22Rv1 (cell line): ENCODE measurements at regions not wholly inside any gene's neighbourhood (a gene's known extent, or its start where the extent isn't known, plus 50 kb on each side); places are given as distances from the start of the nearest gene placed in this dataset.

ENCODE experiments used
- H3K27ac ChIP-seq: fragments of 450-650 bp; 2 replicates; pipeline ENCODE4 v1.5.1; 2017
- ZFX ChIP-seq: fragments of 450-650 bp; IDR thresholded peaks from 2 replicates; pipeline ENCODE4 v1.6.1; 2017; ENCODE audit warnings: antibody characterized with exemption, borderline replicate concordance
- TF ChIP-seq, protein P1 (sequence below): fragments of 450-650 bp; IDR thresholded peaks from 2 replicates; pipeline ENCODE4 v1.5.1; 2017; ENCODE audit warnings: mild to moderate bottlenecking

DNA sequence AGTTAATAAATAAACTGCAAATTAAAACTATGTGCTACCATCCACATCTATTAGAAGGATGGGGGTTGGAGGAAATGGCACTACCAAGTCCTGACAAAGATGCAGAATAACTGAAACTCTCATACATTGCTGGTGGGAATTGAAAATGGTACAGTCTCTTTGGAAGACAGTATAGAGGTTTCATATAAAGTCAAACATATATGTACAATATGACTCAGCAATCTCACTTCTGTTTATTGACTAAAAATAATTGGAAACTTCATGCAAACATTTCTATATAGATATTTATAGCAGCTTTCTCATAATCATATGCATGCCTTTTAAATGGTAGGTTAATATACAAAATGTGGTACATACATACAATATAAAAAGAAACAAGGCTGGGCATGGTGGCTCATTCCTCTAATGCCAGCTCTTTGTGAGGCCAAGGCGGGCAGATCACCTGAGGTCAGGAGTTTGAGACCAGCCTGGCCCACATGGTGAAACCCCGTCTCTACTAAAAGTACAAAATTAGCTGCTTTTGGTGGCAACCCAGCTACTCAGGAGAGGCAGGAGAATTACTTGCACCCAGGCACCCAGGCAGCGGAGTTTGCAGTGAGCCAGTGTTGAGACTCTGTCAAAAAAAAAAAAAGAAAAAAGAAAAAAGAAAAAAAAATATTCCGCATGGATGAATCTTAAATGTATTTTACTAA is 225.0 kb upstream of the CXXC4 start:
- no peak for TF ChIP-seq ZFX
- TF ChIP-seq, protein P1, sequence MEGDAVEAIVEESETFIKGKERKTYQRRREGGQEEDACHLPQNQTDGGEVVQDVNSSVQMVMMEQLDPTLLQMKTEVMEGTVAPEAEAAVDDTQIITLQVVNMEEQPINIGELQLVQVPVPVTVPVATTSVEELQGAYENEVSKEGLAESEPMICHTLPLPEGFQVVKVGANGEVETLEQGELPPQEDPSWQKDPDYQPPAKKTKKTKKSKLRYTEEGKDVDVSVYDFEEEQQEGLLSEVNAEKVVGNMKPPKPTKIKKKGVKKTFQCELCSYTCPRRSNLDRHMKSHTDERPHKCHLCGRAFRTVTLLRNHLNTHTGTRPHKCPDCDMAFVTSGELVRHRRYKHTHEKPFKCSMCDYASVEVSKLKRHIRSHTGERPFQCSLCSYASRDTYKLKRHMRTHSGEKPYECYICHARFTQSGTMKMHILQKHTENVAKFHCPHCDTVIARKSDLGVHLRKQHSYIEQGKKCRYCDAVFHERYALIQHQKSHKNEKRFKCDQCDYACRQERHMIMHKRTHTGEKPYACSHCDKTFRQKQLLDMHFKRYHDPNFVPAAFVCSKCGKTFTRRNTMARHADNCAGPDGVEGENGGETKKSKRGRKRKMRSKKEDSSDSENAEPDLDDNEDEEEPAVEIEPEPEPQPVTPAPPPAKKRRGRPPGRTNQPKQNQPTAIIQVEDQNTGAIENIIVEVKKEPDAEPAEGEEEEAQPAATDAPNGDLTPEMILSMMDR: no peak
- no peak overlapping the region for H3K27ac ChIP-seq

DNA sequence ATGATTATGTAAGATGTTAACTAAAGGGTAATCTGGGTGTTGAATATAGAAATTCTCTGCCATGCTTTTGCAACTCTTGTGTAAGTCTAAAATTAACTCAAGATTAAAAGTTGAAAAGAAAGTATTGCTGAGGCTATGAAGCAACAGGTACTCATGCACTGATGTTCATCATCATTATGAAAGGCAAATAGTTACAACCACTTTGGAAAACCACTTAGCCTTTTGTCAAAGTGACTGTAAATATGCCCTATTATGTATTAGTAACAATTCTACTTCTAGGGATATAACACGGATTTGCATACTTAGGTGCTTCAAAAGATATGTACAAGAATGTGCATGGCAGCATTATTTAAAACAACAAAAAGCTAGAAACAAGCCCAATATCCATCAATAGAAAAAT is 227.8 kb upstream of the CXXC4 start:
- H3K27ac ChIP-seq: no peak overlapping the region
- no peak for TF ChIP-seq ZFX
- TF ChIP-seq, protein P1: no peak

GRCh38 chr4:104726002-104726401 is 231.3 kb upstream of the CXXC4 start:
- no peak for TF ChIP-seq ZFX
- TF ChIP-seq, protein P1: no peak
- no peak overlapping the region for H3K27ac ChIP-seq

- no peak overlapping the region for H3K27ac ChIP-seq
- TF ChIP-seq, protein P1: no peak
- TF ChIP-seq ZFX: no peak
These were observed 232.9 kb upstream of the CXXC4 start for GRCh38 chr4:104727643-104728042.

- no peak overlapping the region for H3K27ac ChIP-seq
- TF ChIP-seq, protein P1: no peak
- no peak for TF ChIP-seq ZFX
These were observed 233.9 kb upstream of the CXXC4 start for GRCh38 chr4:104728380-104729122.

DNA sequence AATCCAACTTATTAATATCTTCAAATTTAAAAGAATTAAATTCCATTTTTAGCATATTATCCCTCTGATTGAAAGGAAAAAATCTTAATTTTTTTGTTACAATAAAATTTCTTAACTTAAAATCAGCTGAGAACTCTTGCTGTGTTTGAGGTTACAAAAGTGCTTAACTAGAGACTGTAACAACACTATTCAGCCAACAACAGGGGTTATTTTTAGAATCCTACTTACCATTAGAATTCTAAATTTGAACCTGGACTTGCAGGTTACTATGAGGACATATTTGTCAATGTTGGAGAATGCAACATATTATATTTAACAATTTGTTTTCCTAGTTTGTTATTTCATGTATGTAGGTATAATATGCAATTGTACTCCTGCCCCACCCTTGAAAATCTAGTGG is 238.1 kb upstream of the CXXC4 start:
- TF ChIP-seq, protein P1: no peak
- no peak for TF ChIP-seq ZFX
- H3K27ac ChIP-seq: no peak overlapping the region

GRCh38 chr4:104735174-104735573 is 240.5 kb upstream of the CXXC4 start:
- TF ChIP-seq, protein P1: no peak
- TF ChIP-seq ZFX: no peak
- H3K27ac ChIP-seq: no peak overlapping the region
